ENCODE measurements at regions not wholly inside any gene's neighbourhood (a gene's known extent, or its start where the extent isn't known, plus 50 kb on each side); places are given as distances from the start of the nearest gene placed in this dataset.
"Not testable (repeated sequence)": the region's sequence is repeated elsewhere in the genome, so short reads cannot be mapped to it uniquely, and the experiment has no call there.

- Mint-ChIP-seq H3K4me1 (no peaks in the 10 kb centered on the region), H3K4me3 (no peak overlapping the region), H3K36me3 (no peaks in the 10 kb centered on the region), H3K27ac (no peak overlapping the region), H3K27me3 (peaks cover 35% of the 10 kb centered on the region), H3K9me3 (peaks cover 5% of the 10 kb centered on the region)
- ATAC-seq = no peak
These were observed 59.4 kb downstream of the EBLN1 start for GRCh38 chr10:22158426-22158825.

- Mint-ChIP-seq H3K4me1 (no peaks in the 10 kb centered on the region), H3K27ac (no peak overlapping the region), H3K36me3 (no peaks in the 10 kb centered on the region), H3K27me3 (peaks cover 33% of the 10 kb centered on the region), H3K9me3 (peaks cover 6% of the 10 kb centered on the region), H3K4me3 (no peak overlapping the region)
- ATAC-seq = no peak
These were observed 61.1 kb downstream of the EBLN1 start for GRCh38 chr10:22156750-22157149.

- Mint-ChIP-seq H3K4me1 (no peaks in the 10 kb centered on the region), H3K27ac (no peak overlapping the region), H3K4me3 (no peak overlapping the region), H3K36me3 (peaks cover 9% of the 10 kb centered on the region), H3K27me3 (peaks cover 40% of the 10 kb centered on the region), H3K9me3 (peaks cover 10% of the 10 kb centered on the region)
- no peak for ATAC-seq
These were observed 65.4 kb downstream of the EBLN1 start for GRCh38 chr10:22152403-22152802.

- peaks cover 9% of the 10 kb centered on the region for H3K36me3 Mint-ChIP-seq
- H3K9me3 Mint-ChIP-seq = peaks cover 10% of the 10 kb centered on the region
- H3K4me1 Mint-ChIP-seq = no peaks in the 10 kb centered on the region
- H3K27me3 Mint-ChIP-seq = peaks cover 27% of the 10 kb centered on the region
- ATAC-seq = no peak
- H3K27ac Mint-ChIP-seq = no peak overlapping the region
- no peak overlapping the region for H3K4me3 Mint-ChIP-seq
These were observed 67.0 kb downstream of the EBLN1 start for GRCh38 chr10:22150842-22151241.

- no peaks in the 10 kb centered on the region for H3K4me1 Mint-ChIP-seq
- H3K27ac Mint-ChIP-seq = no peak overlapping the region
- ATAC-seq = no peak
- H3K4me3 Mint-ChIP-seq = no peak overlapping the region
- peaks cover 24% of the 10 kb centered on the region for H3K27me3 Mint-ChIP-seq
- peaks cover 9% of the 10 kb centered on the region for H3K36me3 Mint-ChIP-seq
- H3K9me3 Mint-ChIP-seq = peaks cover 14% of the 10 kb centered on the region
These were observed 68.9 kb downstream of the EBLN1 start for GRCh38 chr10:22148961-22149360.

GRCh38 chr10:22145873-22146272, 71.9 kb downstream of the EBLN1 start:
- H3K36me3 Mint-ChIP-seq, ATAC-seq, H3K4me3 Mint-ChIP-seq, H3K27me3 Mint-ChIP-seq, H3K27ac Mint-ChIP-seq, H3K4me1 Mint-ChIP-seq, H3K9me3 Mint-ChIP-seq: not testable (repeated sequence)

GRCh38 chr10:22137542-22137941, 80.3 kb downstream of the EBLN1 start:
- Mint-ChIP-seq H3K27me3 (peaks cover 10% of the 10 kb centered on the region), H3K4me1 (peaks cover 18% of the 10 kb centered on the region), H3K4me3 (no peak overlapping the region)

GRCh38 chr10:22135591-22135990, 82.2 kb downstream of the EBLN1 start:
- no peaks in the 10 kb centered on the region for H3K9me3 Mint-ChIP-seq
- no peaks in the 10 kb centered on the region for H3K36me3 Mint-ChIP-seq
- peaks cover 18% of the 10 kb centered on the region for H3K4me1 Mint-ChIP-seq
- no peak for ATAC-seq
- no peak overlapping the region for H3K4me3 Mint-ChIP-seq
- H3K27ac Mint-ChIP-seq = no peak overlapping the region
- peaks cover 4% of the 10 kb centered on the region for H3K27me3 Mint-ChIP-seq

More at GRCh38 chr10:22137542-22137941, 80.3 kb downstream of the EBLN1 start:
- Mint-ChIP-seq H3K36me3 (no peaks in the 10 kb centered on the region), H3K9me3 (no peaks in the 10 kb centered on the region), H3K27ac (no peak overlapping the region)
- ATAC-seq = no peak

- peaks cover 18% of the 10 kb centered on the region for H3K4me1 Mint-ChIP-seq
- peaks cover 5% of the 10 kb centered on the region for H3K9me3 Mint-ChIP-seq
- peaks cover 5% of the 10 kb centered on the region for H3K36me3 Mint-ChIP-seq
- peak overlapping the region; percentile 81 for H3K27ac Mint-ChIP-seq
- ATAC-seq = peak; percentile 92
- H3K4me3 Mint-ChIP-seq = no peak overlapping the region
- H3K27me3 Mint-ChIP-seq = peaks cover 15% of the 10 kb centered on the region
These were observed 83.8 kb downstream of the EBLN1 start for GRCh38 chr10:22133749-22134624.

- H3K4me3 Mint-ChIP-seq, H3K9me3 Mint-ChIP-seq, H3K36me3 Mint-ChIP-seq, ATAC-seq, H3K27ac Mint-ChIP-seq: not testable (repeated sequence)
- H3K4me1 Mint-ChIP-seq = peaks cover 18% of the 10 kb centered on the region
- H3K27me3 Mint-ChIP-seq = peaks cover 15% of the 10 kb centered on the region
These were observed 87.0 kb downstream of the EBLN1 start for GRCh38 chr10:22130824-22131223.

- peaks cover 15% of the 10 kb centered on the region for H3K27me3 Mint-ChIP-seq
- not testable (repeated sequence) for H3K36me3 Mint-ChIP-seq, ATAC-seq, H3K4me3 Mint-ChIP-seq, H3K9me3 Mint-ChIP-seq, H3K27ac Mint-ChIP-seq
- H3K4me1 Mint-ChIP-seq = peaks cover 18% of the 10 kb centered on the region
These were observed 88.2 kb downstream of the EBLN1 start for GRCh38 chr10:22129612-22130011.

GRCh38 chr10:22121181-22121580, 96.6 kb downstream of the EBLN1 start:
- not testable (repeated sequence) for H3K4me3 Mint-ChIP-seq, H3K36me3 Mint-ChIP-seq, H3K27ac Mint-ChIP-seq, H3K9me3 Mint-ChIP-seq, ATAC-seq, H3K27me3 Mint-ChIP-seq, H3K4me1 Mint-ChIP-seq

GRCh38 chr10:22120072-22120471, 97.7 kb downstream of the EBLN1 start:
- not testable (repeated sequence) for H3K27ac Mint-ChIP-seq, H3K27me3 Mint-ChIP-seq, ATAC-seq, H3K36me3 Mint-ChIP-seq, H3K9me3 Mint-ChIP-seq, H3K4me1 Mint-ChIP-seq, H3K4me3 Mint-ChIP-seq

GRCh38 chr10:22119575-22119974, 98.2 kb downstream of the EBLN1 start:
- not testable (repeated sequence) for H3K4me1 Mint-ChIP-seq, H3K4me3 Mint-ChIP-seq, H3K9me3 Mint-ChIP-seq, H3K27ac Mint-ChIP-seq, ATAC-seq, H3K36me3 Mint-ChIP-seq
- peaks cover 12% of the 10 kb centered on the region for H3K27me3 Mint-ChIP-seq

GRCh38 chr10:22111705-22112104, 106.1 kb downstream of the EBLN1 start:
- no peaks in the 10 kb centered on the region for H3K36me3 Mint-ChIP-seq
- ATAC-seq = no peak
- peaks cover 24% of the 10 kb centered on the region for H3K27me3 Mint-ChIP-seq
- H3K4me1 Mint-ChIP-seq = no peaks in the 10 kb centered on the region
- H3K4me3 Mint-ChIP-seq = no peak overlapping the region
- H3K27ac Mint-ChIP-seq = no peak overlapping the region
- H3K9me3 Mint-ChIP-seq = no peaks in the 10 kb centered on the region

- Mint-ChIP-seq H3K9me3 (no peaks in the 10 kb centered on the region), H3K4me1 (no peaks in the 10 kb centered on the region), H3K27ac (no peak overlapping the region), H3K27me3 (peaks cover 24% of the 10 kb centered on the region), H3K4me3 (no peak overlapping the region), H3K36me3 (no peaks in the 10 kb centered on the region)
- no peak for ATAC-seq
These were observed 106.6 kb downstream of the EBLN1 start for GRCh38 chr10:22111260-22111659.

Data from stimulated activated memory B cell treated with anti-CD40 and anti-IgM and Interleukin-4, amounts not matched to agents 10 μg/mL and 1 μg/mL and 100 μg/mL, for 72 hours (primary cell).